SJCRH30 (cell line): ENCODE measurements at regions not wholly inside any gene's neighbourhood (a gene's known extent, or its start where the extent isn't known, plus 50 kb on each side); places are given as distances from the start of the nearest gene placed in this dataset.
"Not testable (repeated sequence)": the region's sequence is repeated elsewhere in the genome, so short reads cannot be mapped to it uniquely, and the experiment has no call there.

ENCODE experiments used
- DNase-seq, 2 experiments: peaks; one replicate each; pipeline ENCODE4 v3.0.0-alpha.2; 2015 to 2020
- H3K27ac ChIP-seq: fragments of 250-450 bp; sonication (Bioruptor Pico); 2 replicates; pipeline ENCODE4 v1.5.1; 2020; ENCODE audit warnings: mild to moderate bottlenecking, moderate library complexity
- H3K27me3 ChIP-seq: fragments of 250-450 bp; sonication (Bioruptor Pico); 2 replicates; pipeline ENCODE4 v1.5.1; 2020; ENCODE audit warnings: mild to moderate bottlenecking, moderate library complexity
- H3K36me3 ChIP-seq: fragments of 250-450 bp; sonication (Bioruptor Pico); 2 replicates; pipeline ENCODE4 v1.5.1; 2020; ENCODE audit warnings: mild to moderate bottlenecking, moderate library complexity
- H3K4me1 ChIP-seq: fragments of 250-450 bp; sonication (Bioruptor Pico); 2 replicates; pipeline ENCODE4 v1.5.1; 2020; ENCODE audit warnings: mild to moderate bottlenecking, moderate library complexity
- H3K4me3 ChIP-seq: fragments of 250-450 bp; sonication (Bioruptor Pico); 2 replicates; pipeline ENCODE4 v1.5.1; 2020; ENCODE audit warnings: mild to moderate bottlenecking, moderate library complexity
- H3K9me3 ChIP-seq: fragments of 250-450 bp; sonication (Bioruptor Pico); replicated peaks from 2 replicates; pipeline ENCODE4 v1.5.1; 2020; ENCODE audit warnings: mild to moderate bottlenecking, moderate library complexity

- Histone ChIP-seq H3K36me3 (no peaks in the 10 kb centered on the region), H3K9me3 (no peaks in the 10 kb centered on the region), H3K27ac (no peak overlapping the region), H3K4me3 (no peak overlapping the region), H3K4me1 (no peaks in the 10 kb centered on the region), H3K27me3 (no peaks in the 10 kb centered on the region)
- no peak for DNase-seq
Observed at GRCh38 chr1:112855152-112855828, 100.7 kb downstream of the SLC16A1 start.

- H3K36me3 ChIP-seq, H3K4me1 ChIP-seq, H3K9me3 ChIP-seq, DNase-seq, H3K27ac ChIP-seq, H3K4me3 ChIP-seq, H3K27me3 ChIP-seq: not testable (repeated sequence)
Observed at GRCh38 chr1:112854368-112854984, 101.5 kb downstream of the SLC16A1 start.

- DNase-seq, H3K4me3 ChIP-seq, H3K27ac ChIP-seq, H3K9me3 ChIP-seq, H3K4me1 ChIP-seq, H3K27me3 ChIP-seq, H3K36me3 ChIP-seq: not testable (repeated sequence)
Observed at GRCh38 chr1:112853915-112854314, 102.1 kb downstream of the SLC16A1 start.

DNA sequence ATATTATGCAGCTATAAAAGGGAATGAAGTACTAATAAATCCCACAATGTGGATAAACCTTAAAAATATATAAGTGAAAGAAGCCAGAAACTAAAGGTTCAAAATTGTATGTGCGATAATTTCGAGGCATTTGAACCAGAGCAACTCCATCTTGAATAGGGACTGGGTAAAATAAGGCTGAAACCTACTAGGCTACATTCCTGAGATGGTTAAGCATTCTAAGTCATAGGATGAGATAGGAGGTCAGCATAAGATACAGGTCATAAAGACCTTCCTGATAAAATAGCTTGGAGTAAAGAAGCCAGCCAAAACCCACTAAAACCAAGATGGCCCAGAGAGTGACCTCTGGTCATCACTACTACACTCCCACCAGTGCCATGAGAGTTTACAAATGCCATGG, 103.1 kb downstream of the SLC16A1 start:
- Histone ChIP-seq H3K27ac (no peak overlapping the region), H3K4me1 (no peaks in the 10 kb centered on the region), H3K9me3 (no peaks in the 10 kb centered on the region), H3K27me3 (no peaks in the 10 kb centered on the region), H3K4me3 (no peak overlapping the region), H3K36me3 (no peaks in the 10 kb centered on the region)
- no peak for DNase-seq

DNA sequence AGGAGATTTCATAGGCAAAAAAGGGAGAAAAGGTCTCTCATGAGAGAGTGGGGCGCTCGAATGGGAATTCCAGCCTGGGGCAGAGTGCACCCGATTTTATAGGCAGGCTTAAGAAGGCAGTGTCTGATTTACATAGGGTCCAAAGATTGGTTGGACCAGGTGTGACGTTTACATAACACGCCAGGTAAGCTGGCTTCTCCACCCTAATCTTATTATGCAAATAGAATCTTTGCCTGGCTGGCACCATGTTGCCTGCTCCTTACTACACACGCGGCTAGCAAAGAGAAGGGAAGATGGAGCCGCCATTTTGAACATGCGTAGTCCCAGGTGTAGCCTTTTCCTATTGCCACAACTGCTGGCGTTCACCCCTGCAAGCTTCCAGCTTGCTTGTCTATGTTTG, 103.7 kb downstream of the SLC16A1 start:
- Histone ChIP-seq H3K36me3 (no peaks in the 10 kb centered on the region), H3K4me3 (no peak overlapping the region), H3K27me3 (no peaks in the 10 kb centered on the region), H3K27ac (no peak overlapping the region), H3K4me1 (no peaks in the 10 kb centered on the region), H3K9me3 (no peaks in the 10 kb centered on the region)
- DNase-seq = no peak

- no peak for DNase-seq
Observed at GRCh38 chr1:112850034-112850757, 105.8 kb downstream of the SLC16A1 start.

DNA sequence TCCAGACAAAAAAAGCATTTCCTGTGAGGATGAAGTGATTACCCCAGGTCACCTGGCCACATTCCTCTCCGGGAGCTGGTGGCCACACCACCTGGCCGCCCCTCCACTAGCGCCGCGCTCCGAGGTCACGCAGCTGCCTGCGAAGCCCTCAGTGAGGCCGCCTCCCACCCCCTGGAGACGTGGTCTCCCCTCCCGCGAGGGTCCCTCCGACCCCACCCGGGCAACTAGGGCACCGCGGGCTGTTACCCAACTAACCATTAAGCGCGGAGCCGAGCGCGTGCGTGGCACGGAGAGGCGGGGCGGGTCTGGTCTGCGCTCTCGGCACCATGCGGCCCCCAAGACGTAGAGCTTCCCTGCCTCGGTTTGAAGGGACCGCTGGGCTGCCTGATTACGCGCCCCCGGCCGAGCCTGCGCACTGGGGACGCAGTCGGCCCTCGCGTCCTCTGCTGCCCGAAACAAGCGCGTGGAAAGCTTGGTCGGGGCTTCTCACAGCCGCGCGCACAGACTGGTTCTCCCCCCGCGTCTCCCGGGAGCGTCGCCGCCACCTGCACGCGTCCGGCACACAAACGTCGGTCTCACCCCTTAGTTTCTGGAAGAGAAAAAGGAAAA, 106.5 kb downstream of the SLC16A1 start:
- no peaks in the 10 kb centered on the region for H3K27me3 ChIP-seq
- no peaks in the 10 kb centered on the region for H3K9me3 ChIP-seq
- H3K27ac ChIP-seq = no peak overlapping the region
- H3K4me1 ChIP-seq = no peaks in the 10 kb centered on the region
- DNase-seq = no peak
- no peaks in the 10 kb centered on the region for H3K36me3 ChIP-seq
- no peak overlapping the region for H3K4me3 ChIP-seq

More at GRCh38 chr1:112850034-112850757, 105.8 kb downstream of the SLC16A1 start:
- Histone ChIP-seq H3K27ac (no peak overlapping the region), H3K36me3 (no peaks in the 10 kb centered on the region), H3K9me3 (no peaks in the 10 kb centered on the region), H3K4me1 (no peaks in the 10 kb centered on the region), H3K4me3 (no peak overlapping the region), H3K27me3 (no peaks in the 10 kb centered on the region)

DNA sequence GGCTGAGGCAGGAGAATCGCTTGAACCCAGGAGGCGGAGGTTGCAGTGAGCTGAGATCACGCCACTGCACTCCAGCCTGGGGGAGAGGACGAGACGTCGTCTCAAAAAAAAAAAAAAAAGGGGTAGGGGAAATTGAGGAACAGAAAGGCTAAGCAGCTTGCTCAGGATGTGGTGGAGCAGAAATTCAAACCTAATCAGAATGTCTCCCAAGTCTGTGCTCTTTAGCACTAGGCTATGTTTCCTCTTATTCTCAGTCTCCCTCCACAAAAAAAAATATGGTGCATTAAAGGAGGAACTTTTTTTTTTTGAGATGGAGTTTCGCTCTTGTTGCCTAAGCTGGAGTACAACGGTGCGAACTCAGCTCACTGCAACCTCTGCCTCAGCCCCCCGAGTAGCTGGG, 114.2 kb downstream of the SLC16A1 start:
- H3K9me3 ChIP-seq = no peaks in the 10 kb centered on the region
- no peak overlapping the region for H3K4me3 ChIP-seq
- H3K27me3 ChIP-seq = no peaks in the 10 kb centered on the region
- no peak for DNase-seq
- H3K36me3 ChIP-seq = no peaks in the 10 kb centered on the region
- H3K27ac ChIP-seq = no peak overlapping the region
- no peaks in the 10 kb centered on the region for H3K4me1 ChIP-seq

GRCh38 chr1:112840631-112841624, 115.1 kb downstream of the SLC16A1 start:
- peak in 1 of 2 experiments; percentile 11 for DNase-seq
- Histone ChIP-seq H3K4me1 (no peaks in the 10 kb centered on the region), H3K36me3 (no peaks in the 10 kb centered on the region), H3K27ac (no peak overlapping the region), H3K4me3 (no peak overlapping the region), H3K9me3 (no peaks in the 10 kb centered on the region), H3K27me3 (no peaks in the 10 kb centered on the region)

GRCh38 chr1:112836642-112837041, 119.4 kb downstream of the SLC16A1 start:
- H3K36me3 ChIP-seq = no peaks in the 10 kb centered on the region
- H3K27ac ChIP-seq = no peak overlapping the region
- H3K9me3 ChIP-seq = no peaks in the 10 kb centered on the region
- no peak for DNase-seq
- no peaks in the 10 kb centered on the region for H3K27me3 ChIP-seq
- no peak overlapping the region for H3K4me3 ChIP-seq
- H3K4me1 ChIP-seq = no peaks in the 10 kb centered on the region

DNA sequence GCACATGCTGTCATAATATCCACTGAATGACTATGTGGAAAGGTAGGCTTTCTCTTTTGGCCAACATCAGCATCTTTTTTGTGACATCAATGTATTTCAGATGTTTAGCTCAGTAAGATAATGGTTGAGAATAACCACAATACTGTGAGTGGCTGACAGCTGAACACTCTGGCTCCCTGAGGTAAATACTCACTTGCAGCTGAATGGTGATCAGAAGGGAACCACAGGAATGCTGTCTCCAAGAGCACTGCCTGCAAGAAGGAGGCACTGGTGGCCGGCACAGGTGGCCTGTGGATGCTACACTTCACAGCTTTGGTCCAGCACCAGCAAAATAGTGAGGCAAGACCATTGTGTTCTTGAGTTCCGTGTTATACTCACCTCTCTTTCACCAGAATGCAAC, 118.7 kb upstream of the PPM1J start:
- no peaks in the 10 kb centered on the region for H3K27me3 ChIP-seq
- DNase-seq = peak in 1 of 2 experiments; percentile 19
- H3K9me3 ChIP-seq = no peaks in the 10 kb centered on the region
- no peaks in the 10 kb centered on the region for H3K36me3 ChIP-seq
- H3K4me3 ChIP-seq = no peak overlapping the region
- no peaks in the 10 kb centered on the region; the same call in 1 of the 2 replicates for H3K4me1 ChIP-seq
- H3K27ac ChIP-seq = no peak overlapping the region

DNA sequence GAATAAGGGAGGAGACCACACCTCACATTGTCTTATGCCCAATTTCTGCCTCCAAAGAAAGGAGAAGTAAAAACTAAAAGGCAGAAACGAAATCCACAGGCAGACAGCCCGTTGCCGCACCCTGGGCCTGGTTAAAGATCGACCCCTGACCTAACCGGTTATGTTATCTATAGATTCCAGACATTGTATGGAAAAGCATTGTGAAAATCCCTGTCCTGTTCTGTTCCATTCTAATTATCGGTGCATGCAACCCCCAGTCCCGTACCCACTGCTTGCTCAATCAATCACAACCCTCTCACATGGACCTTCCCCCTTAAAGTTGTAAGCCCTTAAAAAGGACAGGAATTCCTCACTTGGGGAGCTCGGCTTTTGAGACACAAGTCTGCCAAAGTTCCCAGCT, 117.1 kb upstream of the PPM1J start:
- not testable (repeated sequence) for H3K4me1 ChIP-seq, H3K9me3 ChIP-seq, H3K27ac ChIP-seq, H3K36me3 ChIP-seq, DNase-seq, H3K4me3 ChIP-seq, H3K27me3 ChIP-seq

DNA sequence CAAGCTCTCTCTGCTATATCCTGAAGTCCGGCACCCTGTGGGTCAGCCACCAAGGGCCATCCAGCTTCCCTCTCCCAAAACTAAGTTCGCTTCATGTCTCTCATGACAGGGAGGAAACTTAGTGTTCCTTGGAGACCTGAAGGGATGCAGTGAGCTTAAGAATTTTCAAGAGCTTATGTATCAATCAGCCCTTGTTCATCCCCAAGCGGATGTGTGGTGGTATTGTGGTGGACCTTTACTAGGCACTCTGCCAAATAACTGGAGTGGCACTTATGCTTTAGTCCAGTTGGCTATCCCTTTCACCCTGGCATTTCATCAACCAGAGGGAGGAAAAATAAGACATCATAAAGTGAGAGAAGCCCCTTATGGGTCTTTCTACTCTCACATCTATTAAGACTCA, 114.6 kb upstream of the PPM1J start:
- peak; percentile 27 to 34 for DNase-seq
- not testable (repeated sequence) for H3K36me3 ChIP-seq

GRCh38 chr1:112828716-112829115, 113.6 kb upstream of the PPM1J start:
- Histone ChIP-seq H3K36me3 (no peaks in the 10 kb centered on the region), H3K9me3 (no peaks in the 10 kb centered on the region), H3K27me3 (0 out of 2 replicates have a peak, but pooled peaks cover 1% of the 10 kb centered on the region), H3K27ac (no peak overlapping the region), H3K4me1 (no peaks in the 10 kb centered on the region; the same call in 1 of the 2 replicates), H3K4me3 (no peak overlapping the region)
- no peak for DNase-seq

More for the DNA sequence above, 114.6 kb upstream of the PPM1J start:
- H3K9me3 ChIP-seq, H3K27ac ChIP-seq, H3K4me3 ChIP-seq, H3K4me1 ChIP-seq, H3K27me3 ChIP-seq: not testable (repeated sequence)
